ENCODE measurements at regions not wholly inside any gene's neighbourhood (a gene's known extent, or its start where the extent isn't known, plus 50 kb on each side); places are given as distances from the start of the nearest gene placed in this dataset.

GRCh38 chr2:234178330-234179030, 128.0 kb downstream of the SPP2 start:
- 62 to 68% methylated on average over 9 of the region's 10 CpGs for whole genome bisulfite sequencing, 2 donors
- intact Hi-C loops (cut with DNase I) = no loop called here
- Histone ChIP-seq H3K27ac (no peak overlapping the region), H3K9me3 (no peaks in the 10 kb centered on the region), H3K27me3 (peaks cover 0 to 36% (median 0%) of the 10 kb centered on the region in 4 donors), H3K4me3 (no peak overlapping the region), H3K36me3 (no peaks in the 10 kb centered on the region), H3K4me1 (no peaks in the 10 kb centered on the region)
- no peak for TF ChIP-seq POLR2A (IDR thresholded peaks at IDR 0.05)
- TF ChIP-seq CTCF (IDR thresholded peaks at IDR 0.05) = no peak
- no peak for DNase-seq

- intact Hi-C loops (cut with DNase I) = no loop called here
- no peak overlapping the region for H3K4me3 ChIP-seq
- TF ChIP-seq POLR2A (IDR thresholded peaks at IDR 0.05) (no peak), CTCF (IDR thresholded peaks at IDR 0.05) (no peak)
- no peaks in the 10 kb centered on the region for H3K4me1 ChIP-seq
- no peaks in the 10 kb centered on the region for H3K36me3 ChIP-seq
- 93 to 99% methylated on average over 6 of the region's 6 CpGs for WGBS, 2 donors
- H3K27ac ChIP-seq = no peak overlapping the region
- DNase-seq = no peak
- peaks cover 0 to 35% (median 0%) of the 10 kb centered on the region in 4 donors for H3K27me3 ChIP-seq
- H3K9me3 ChIP-seq = no peaks in the 10 kb centered on the region
Observed at GRCh38 chr2:234175649-234176048, 125.1 kb downstream of the SPP2 start.

- Histone ChIP-seq H3K4me1 (no peaks in the 10 kb centered on the region), H3K9me3 (no peaks in the 10 kb centered on the region), H3K27ac (no peak overlapping the region), H3K4me3 (no peak overlapping the region), H3K27me3 (peaks cover 0 to 33% (median 0%) of the 10 kb centered on the region in 4 donors), H3K36me3 (no peaks in the 10 kb centered on the region)
- TF ChIP-seq POLR2A (IDR thresholded peaks at IDR 0.05) = no peak
- TF ChIP-seq CTCF (IDR thresholded peaks at IDR 0.05) = no peak
- WGBS, 2 donors = 85 to 89% methylated on average over 5 of the region's 5 CpGs
- DNase-seq = no peak
- intact Hi-C loops (cut with DNase I) = no loop called here
Observed at GRCh38 chr2:234174742-234175141, 124.2 kb downstream of the SPP2 start.

- Histone ChIP-seq H3K9me3 (no peaks in the 10 kb centered on the region), H3K27ac (no peak overlapping the region), H3K4me1 (peaks cover 0 to 12% (median 0%) of the 10 kb centered on the region in 3 donors), H3K4me3 (no peak overlapping the region), H3K27me3 (peaks cover 0 to 25% (median 0%) of the 10 kb centered on the region in 4 donors), H3K36me3 (no peaks in the 10 kb centered on the region)
- no peak for DNase-seq
- WGBS, 2 donors = 82 to 88% methylated on average over 4 of the region's 4 CpGs
- no peak for TF ChIP-seq CTCF (IDR thresholded peaks at IDR 0.05)
- TF ChIP-seq POLR2A (IDR thresholded peaks at IDR 0.05) = no peak
- intact Hi-C loops (cut with DNase I) = no loop called here
Observed at GRCh38 chr2:234172532-234172931, 122.0 kb downstream of the SPP2 start.

GRCh38 chr2:234172066-234172465, 121.6 kb downstream of the SPP2 start:
- no peak for TF ChIP-seq CTCF (IDR thresholded peaks at IDR 0.05)
- TF ChIP-seq POLR2A (IDR thresholded peaks at IDR 0.05) = no peak
- intact Hi-C loops (cut with DNase I) = no loop called here
- H3K9me3 ChIP-seq = no peaks in the 10 kb centered on the region

More at GRCh38 chr2:234172066-234172465, 121.6 kb downstream of the SPP2 start:
- Histone ChIP-seq H3K36me3 (no peaks in the 10 kb centered on the region), H3K4me1 (peaks cover 0 to 12% (median 0%) of the 10 kb centered on the region in 3 donors), H3K4me3 (no peak overlapping the region), H3K27ac (no peak overlapping the region), H3K27me3 (peaks cover 0 to 25% (median 0%) of the 10 kb centered on the region in 4 donors)
- no peak for DNase-seq
- WGBS, 2 donors = 67 to 81% methylated on average over 5 to 10 of the region's 10 CpGs
